ENCODE measurements at regions not wholly inside any gene's neighbourhood (a gene's known extent, or its start where the extent isn't known, plus 50 kb on each side); places are given as distances from the start of the nearest gene placed in this dataset.

DNA sequence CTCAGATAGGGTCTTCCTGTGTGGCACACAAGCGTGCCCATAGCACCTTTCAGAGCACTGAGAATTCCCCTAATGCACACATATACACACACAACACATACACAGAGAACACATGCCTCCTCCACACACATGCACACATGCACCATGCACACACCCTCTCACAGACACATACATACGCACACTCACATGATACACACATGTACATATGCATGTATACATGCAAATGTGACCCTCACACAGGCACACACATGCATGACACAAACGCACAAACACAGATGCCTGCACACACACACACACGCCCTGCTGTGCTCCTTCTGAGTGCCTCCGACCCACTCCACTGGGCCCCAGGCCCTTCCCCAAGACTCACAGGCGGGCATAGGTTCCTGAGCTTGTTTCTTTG, 251.0 kb downstream of the PTPRU start:
- no peak for DNase-seq
- TF ChIP-seq, protein P1, sequence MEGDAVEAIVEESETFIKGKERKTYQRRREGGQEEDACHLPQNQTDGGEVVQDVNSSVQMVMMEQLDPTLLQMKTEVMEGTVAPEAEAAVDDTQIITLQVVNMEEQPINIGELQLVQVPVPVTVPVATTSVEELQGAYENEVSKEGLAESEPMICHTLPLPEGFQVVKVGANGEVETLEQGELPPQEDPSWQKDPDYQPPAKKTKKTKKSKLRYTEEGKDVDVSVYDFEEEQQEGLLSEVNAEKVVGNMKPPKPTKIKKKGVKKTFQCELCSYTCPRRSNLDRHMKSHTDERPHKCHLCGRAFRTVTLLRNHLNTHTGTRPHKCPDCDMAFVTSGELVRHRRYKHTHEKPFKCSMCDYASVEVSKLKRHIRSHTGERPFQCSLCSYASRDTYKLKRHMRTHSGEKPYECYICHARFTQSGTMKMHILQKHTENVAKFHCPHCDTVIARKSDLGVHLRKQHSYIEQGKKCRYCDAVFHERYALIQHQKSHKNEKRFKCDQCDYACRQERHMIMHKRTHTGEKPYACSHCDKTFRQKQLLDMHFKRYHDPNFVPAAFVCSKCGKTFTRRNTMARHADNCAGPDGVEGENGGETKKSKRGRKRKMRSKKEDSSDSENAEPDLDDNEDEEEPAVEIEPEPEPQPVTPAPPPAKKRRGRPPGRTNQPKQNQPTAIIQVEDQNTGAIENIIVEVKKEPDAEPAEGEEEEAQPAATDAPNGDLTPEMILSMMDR (IDR thresholded peaks at IDR 0.05; ENCODE audit: low read depth, low read length, missing control alignments) = no peak
- in situ Hi-C loops (cut with HindIII; ENCODE audit: low pct_ligation_motif_present, low sequenced_read_pairs) = no loop called here
- Histone ChIP-seq H3K27ac (no peak overlapping the region), H3K4me3 (ENCODE audit: low read depth, low read length) (no peak overlapping the region), H3K27me3 (replicated peaks) (no peaks in the 10 kb centered on the region), H3K36me3 (replicated peaks) (no peaks in the 10 kb centered on the region)

DNA sequence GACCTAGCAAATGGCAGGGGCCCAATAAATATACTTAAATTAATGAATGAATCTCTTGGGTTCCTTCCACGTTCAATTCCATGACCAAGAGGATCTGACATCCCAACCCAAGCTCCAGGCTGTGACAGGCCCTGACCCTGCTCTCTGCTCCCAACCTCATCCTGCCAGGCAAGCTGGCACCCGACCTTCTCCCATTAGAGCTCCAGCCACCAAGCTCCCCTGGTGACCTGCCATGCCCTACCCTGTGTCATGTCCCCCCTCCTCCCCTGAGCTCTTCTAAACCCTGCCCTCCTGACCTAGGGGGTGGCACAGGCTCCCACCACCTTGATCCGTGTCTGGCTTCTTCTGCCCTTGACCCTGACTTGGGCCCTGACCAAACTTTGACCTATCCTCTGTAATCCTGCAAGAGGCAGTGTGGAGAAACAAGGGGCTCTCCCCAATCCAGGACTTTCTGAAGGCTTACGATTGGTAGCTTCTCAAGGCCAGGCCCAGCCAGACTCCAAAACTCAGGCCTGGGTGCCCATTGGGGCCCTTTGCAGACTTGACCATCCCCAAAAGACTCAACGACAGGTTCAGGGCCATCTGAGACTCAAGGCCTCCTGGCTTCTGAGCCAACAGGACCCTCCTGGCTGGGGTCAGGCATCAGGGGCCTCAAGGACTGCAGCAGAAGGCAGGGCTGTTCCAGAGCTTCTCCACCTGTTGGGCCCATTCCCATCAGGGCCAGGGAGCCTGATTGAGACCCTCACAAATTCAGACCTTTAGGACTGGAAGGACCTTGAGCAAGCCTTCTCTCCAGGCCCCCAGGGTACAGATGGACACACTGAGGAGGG, 249.0 kb downstream of the PTPRU start:
- in situ Hi-C loops (cut with HindIII; ENCODE audit: low pct_ligation_motif_present, low sequenced_read_pairs) = no loop called here
- H3K27ac ChIP-seq = no peak overlapping the region
- DNase-seq = no peak
- no peaks in the 10 kb centered on the region for H3K27me3 ChIP-seq (replicated peaks)
- TF ChIP-seq, protein P1 (IDR thresholded peaks at IDR 0.05; ENCODE audit: low read depth, low read length, missing control alignments) = no peak
- H3K4me3 ChIP-seq (ENCODE audit: low read depth, low read length) = no peak overlapping the region
- no peaks in the 10 kb centered on the region for H3K36me3 ChIP-seq (replicated peaks)

DNA sequence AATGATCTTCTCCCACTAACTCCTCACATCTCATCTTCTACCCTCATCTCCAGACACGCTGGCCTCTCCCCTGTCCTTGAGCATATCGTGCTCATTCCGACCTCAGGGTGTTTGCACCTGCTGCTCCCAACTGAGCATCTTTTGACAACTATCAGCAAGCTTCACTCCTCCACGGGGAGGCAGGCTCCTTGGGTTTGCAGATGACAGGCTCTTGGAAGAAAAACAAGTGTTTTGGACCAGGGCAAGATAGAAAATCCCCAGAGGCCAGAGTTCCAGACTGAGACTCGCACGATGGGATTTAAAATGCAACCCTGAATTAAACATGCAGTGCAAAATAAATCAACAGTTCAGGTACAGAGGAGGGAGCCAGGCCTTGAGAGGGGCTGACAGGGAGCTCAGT, 246.7 kb downstream of the PTPRU start:
- no peak for DNase-seq
- no peak overlapping the region for H3K27ac ChIP-seq
- in situ Hi-C loops (cut with HindIII; ENCODE audit: low pct_ligation_motif_present, low sequenced_read_pairs) = no loop called here
- no peak overlapping the region for H3K4me3 ChIP-seq (ENCODE audit: low read depth, low read length)
- H3K36me3 ChIP-seq (replicated peaks) = no peaks in the 10 kb centered on the region
- H3K27me3 ChIP-seq (replicated peaks) = no peaks in the 10 kb centered on the region
- TF ChIP-seq, protein P1 (IDR thresholded peaks at IDR 0.05; ENCODE audit: low read depth, low read length, missing control alignments) = no peak

DNA sequence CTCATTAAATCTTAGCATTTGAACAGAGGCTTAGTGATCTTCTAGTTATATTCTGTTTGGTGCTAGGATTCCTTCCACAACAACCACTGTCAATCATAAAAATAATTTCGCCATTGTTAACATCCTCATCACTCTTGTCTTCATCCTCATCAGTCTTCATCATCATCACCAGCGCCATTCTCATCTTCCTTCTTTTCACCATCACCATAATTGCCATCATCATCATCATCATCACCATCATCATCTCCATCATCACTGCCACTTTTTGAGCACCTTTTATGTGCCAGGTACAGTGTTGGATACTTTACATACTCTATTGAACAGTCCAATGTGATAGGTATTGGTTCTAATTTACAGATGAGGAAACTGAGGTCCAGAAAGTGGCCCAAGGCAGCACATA, 245.7 kb downstream of the PTPRU start:
- TF ChIP-seq, protein P1 (IDR thresholded peaks at IDR 0.05; ENCODE audit: low read depth, low read length, missing control alignments) = no peak
- DNase-seq = no peak
- in situ Hi-C loops (cut with HindIII; ENCODE audit: low pct_ligation_motif_present, low sequenced_read_pairs) = no loop called here
- H3K4me3 ChIP-seq (ENCODE audit: low read depth, low read length) = no peak overlapping the region
- no peak overlapping the region for H3K27ac ChIP-seq
- no peaks in the 10 kb centered on the region for H3K36me3 ChIP-seq (replicated peaks)
- no peaks in the 10 kb centered on the region for H3K27me3 ChIP-seq (replicated peaks)

DNA sequence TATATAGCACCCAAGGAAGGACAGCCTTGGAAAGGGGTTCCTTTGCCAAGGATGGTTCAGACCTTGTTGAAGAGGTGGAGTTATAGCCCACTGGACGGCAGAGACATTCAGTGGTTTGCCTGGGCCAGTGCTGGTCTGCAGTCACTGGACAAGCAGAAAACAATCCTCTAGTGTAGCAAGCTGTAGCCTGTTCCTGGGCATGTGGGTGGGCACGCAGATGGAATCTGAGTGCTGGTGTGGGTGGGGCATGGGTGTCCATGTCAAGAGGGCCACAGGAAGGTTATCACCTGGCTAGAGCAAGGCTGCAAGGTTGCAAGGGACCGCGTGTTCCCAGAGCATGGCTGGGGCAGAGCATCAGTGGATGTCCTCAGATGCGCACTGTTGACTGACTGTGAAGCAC, 244.7 kb downstream of the PTPRU start:
- in situ Hi-C loops (cut with HindIII; ENCODE audit: low pct_ligation_motif_present, low sequenced_read_pairs) = no loop called here
- peaks cover 1% of the 10 kb centered on the region for H3K27me3 ChIP-seq (replicated peaks)
- TF ChIP-seq, protein P1 (IDR thresholded peaks at IDR 0.05; ENCODE audit: low read depth, low read length, missing control alignments) = no peak

DNA sequence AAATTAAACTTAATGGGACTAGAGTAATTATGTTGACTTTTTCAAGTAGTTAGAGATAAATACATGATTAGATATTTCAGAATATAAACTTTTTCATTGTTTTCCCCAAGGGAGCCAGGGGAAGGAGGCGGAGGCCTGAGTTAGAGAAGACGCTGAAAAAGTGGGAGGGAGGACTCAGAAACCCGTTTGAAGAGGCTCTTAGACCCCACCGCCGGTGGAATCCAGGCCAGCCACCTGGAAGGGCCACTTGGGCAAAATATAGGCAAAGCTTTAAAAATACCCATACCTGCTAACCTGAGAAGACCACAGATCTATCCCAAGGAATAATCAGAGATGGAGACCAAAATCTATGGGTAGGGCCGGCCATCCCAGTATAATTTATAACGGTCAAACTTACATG, 242.6 kb downstream of the PTPRU start:
- no peaks in the 10 kb centered on the region for H3K36me3 ChIP-seq (replicated peaks)
- TF ChIP-seq, protein P1 (IDR thresholded peaks at IDR 0.05; ENCODE audit: low read depth, low read length, missing control alignments) = no peak
- no peak overlapping the region for H3K27ac ChIP-seq
- no peak overlapping the region for H3K4me3 ChIP-seq (ENCODE audit: low read depth, low read length)
- in situ Hi-C loops (cut with HindIII; ENCODE audit: low pct_ligation_motif_present, low sequenced_read_pairs) = no loop called here
- H3K27me3 ChIP-seq (replicated peaks) = peaks cover 1% of the 10 kb centered on the region
- DNase-seq = no peak

More for the DNA sequence above, 244.7 kb downstream of the PTPRU start:
- no peak for DNase-seq
- no peaks in the 10 kb centered on the region for H3K36me3 ChIP-seq (replicated peaks)
- no peak overlapping the region for H3K27ac ChIP-seq
- H3K4me3 ChIP-seq (ENCODE audit: low read depth, low read length) = no peak overlapping the region
